IMR-90 (cell line): ENCODE measurements at regions not wholly inside any gene's neighbourhood (a gene's known extent, or its start where the extent isn't known, plus 50 kb on each side); places are given as distances from the start of the nearest gene placed in this dataset.

Experiments
- ATAC-seq: fragments of 200-7000 bp; cut with Tn5 transposase; 2 replicates; pipeline ENCODE4 v1.9.1; 2020; ENCODE audit warnings: low read depth, mild to moderate bottlenecking, moderate library complexity
- BruUV-seq: library from RNA; stranded (reverse); fragments of 400-500 nt; replicated peaks from 2 replicates; lab custom pipeline; 2021; lab: Mats Ljungman, UMichigan
- CTCF ChIA-PET: fragments of 300-600 bp; formaldehyde crosslinking; extraction: SDS; loops from one replicate; lab custom pipeline; 2021; ENCODE audit warnings: antibody characterized with exemption; lab: Yijun Ruan, JAX
- POLR2A ChIA-PET: fragments of 300-600 bp; sonication (Branson Sonifier 250); formaldehyde crosslinking; loops from one replicate; lab custom pipeline; 2022; ENCODE audit warnings: antibody characterized with exemption; ENCODE audit not compliant: unreplicated experiment; lab: Charles Lee
- DNase-seq: peaks from one replicate; pipeline ENCODE4 v3.0.0; 2013
- H2AFZ ChIP-seq: replicated peaks from 2 replicates; pipeline ENCODE3; 2013; ENCODE audit warnings: low read length, mild to moderate bottlenecking; ENCODE audit not compliant: poor library complexity
- H2AK5ac ChIP-seq: 2 replicates; pipeline ENCODE4 v1.6.1; 2013; ENCODE audit warnings: low read depth, low read length, inconsistent platforms
- H2AK9ac ChIP-seq: replicated peaks from 2 replicates; pipeline ENCODE3; 2013; ENCODE audit warnings: mild to moderate bottlenecking, low read depth, low read length, moderate library complexity; ENCODE audit not compliant: poor library complexity
- H2BK120ac ChIP-seq: 2 replicates; pipeline ENCODE4 v1.6.1; 2013; ENCODE audit warnings: low read depth, low read length, inconsistent platforms
- H2BK15ac ChIP-seq: 3 replicates; pipeline ENCODE4 v1.6.1; 2013; ENCODE audit warnings: low read depth, low read length, inconsistent platforms
- H2BK20ac ChIP-seq: 2 replicates; pipeline ENCODE4 v1.6.1; 2013; ENCODE audit warnings: low read depth, mild to moderate bottlenecking, inconsistent platforms, low read length, moderate library complexity
- H2BK5ac ChIP-seq: 2 replicates; pipeline ENCODE4 v1.6.1; 2013; ENCODE audit warnings: mild to moderate bottlenecking, low read depth, low read length, inconsistent platforms; ENCODE audit not compliant: poor library complexity, severe bottlenecking
- H3K14ac ChIP-seq: replicated peaks from 2 replicates; pipeline ENCODE4 v1.6.1; 2013; ENCODE audit warnings: low read depth, low read length, inconsistent platforms
- H3K18ac ChIP-seq: 2 replicates; pipeline ENCODE4 v1.6.1; 2013; ENCODE audit warnings: low read depth, low read length, control low read depth
- H3K23ac ChIP-seq: 2 replicates; pipeline ENCODE4 v1.6.1; 2013; ENCODE audit warnings: low read depth, low read length, inconsistent platforms
- H3K27ac ChIP-seq: 2 replicates; pipeline ENCODE4 v1.5.1; 2013; ENCODE audit warnings: mild to moderate bottlenecking, control low read depth, low read length; ENCODE audit not compliant: insufficient read depth
- H3K27me3 ChIP-seq: 2 replicates; pipeline ENCODE4 v1.6.1; 2013; ENCODE audit warnings: low read length; ENCODE audit not compliant: control insufficient read depth, insufficient read depth
- H3K36me3 ChIP-seq: 2 replicates; pipeline ENCODE4 v1.6.1; 2013; ENCODE audit warnings: low read length, mixed read lengths; ENCODE audit not compliant: control insufficient read depth, insufficient read depth
- H3K4ac ChIP-seq: 2 replicates; pipeline ENCODE4 v1.6.1; 2013; ENCODE audit warnings: low read depth, low read length, inconsistent platforms
- H3K4me1 ChIP-seq: 2 replicates; pipeline ENCODE4 v1.6.1; 2013; ENCODE audit warnings: low read length, mixed read lengths; ENCODE audit not compliant: control insufficient read depth, insufficient read depth
- H3K4me2 ChIP-seq: 2 replicates; pipeline ENCODE4 v1.6.1; 2013; ENCODE audit warnings: low read depth, mild to moderate bottlenecking, control low read depth, low read length, moderate library complexity
- H3K4me3 ChIP-seq: 2 replicates; pipeline ENCODE4 v1.5.1; 2013; ENCODE audit warnings: low read depth, mild to moderate bottlenecking, control low read depth, low read length, moderate library complexity; ENCODE audit not compliant: insufficient read depth
- H3K56ac ChIP-seq: 2 replicates; pipeline ENCODE4 v1.6.1; 2013; ENCODE audit warnings: low read length, inconsistent platforms; ENCODE audit not compliant: insufficient read depth; ENCODE audit errors: extremely low read depth
- H3K79me1 ChIP-seq, 2 experiments: 2 replicates each; pipeline ENCODE4 v1.6.1; 2013; ENCODE audit warnings: low read length in 2 of 2, inconsistent platforms in 1 of 2, low read depth in 1 of 2
- H3K9ac ChIP-seq: 2 replicates; pipeline ENCODE4 v1.6.1; 2013; ENCODE audit warnings: low read depth, low read length, control low read depth
- H3K9me1 ChIP-seq: 2 replicates; pipeline ENCODE4 v1.6.1; 2013; ENCODE audit warnings: low read length, inconsistent platforms; ENCODE audit not compliant: insufficient read depth
- H3K9me3 ChIP-seq: 2 replicates; pipeline ENCODE4 v1.6.1; 2013; ENCODE audit warnings: low read length; ENCODE audit not compliant: control insufficient read depth, insufficient read depth
- H4K20me1 ChIP-seq: 2 replicates; pipeline ENCODE4 v1.6.1; 2013; ENCODE audit warnings: low read length, inconsistent platforms; ENCODE audit not compliant: insufficient read depth
- H4K5ac ChIP-seq: 2 replicates; pipeline ENCODE4 v1.6.1; 2013; ENCODE audit warnings: mild to moderate bottlenecking, low read depth, low read length, control low read depth
- H4K8ac ChIP-seq, 2 experiments: 2 replicates each; pipeline ENCODE4 v1.6.1; 2013; ENCODE audit warnings: low read depth in 2 of 2, low read length in 2 of 2, control low read depth in 1 of 2, inconsistent platforms in 1 of 2
- H4K91ac ChIP-seq: 2 replicates; pipeline ENCODE4 v1.6.1; 2013; ENCODE audit warnings: low read depth, low read length, inconsistent platforms; ENCODE audit not compliant: insufficient read depth
- BHLHE40 ChIP-seq: fragments of 150-350 bp; IDR thresholded peaks from 2 replicates; pipeline ENCODE4 v1.6.1; 2016; ENCODE audit warnings: mild to moderate bottlenecking, low read depth, low read length
- CEBPB ChIP-seq: IDR thresholded peaks from 2 replicates; pipeline ENCODE4 v1.6.1; 2012; ENCODE audit warnings: low read depth, low read length, improper control_type of control experiment
- FOS ChIP-seq: fragments of 150-350 bp; IDR thresholded peaks from 2 replicates; pipeline ENCODE4 v1.6.1; 2016; ENCODE audit warnings: low read depth, low read length
- MAFK ChIP-seq: IDR thresholded peaks from 2 replicates; pipeline ENCODE4 v1.6.1; 2012; ENCODE audit warnings: low read depth, low read length, improper control_type of control experiment
- MXI1 ChIP-seq: IDR thresholded peaks from 2 replicates; pipeline ENCODE4 v1.6.1; 2012; ENCODE audit warnings: low read depth, mild to moderate bottlenecking, low read length, moderate library complexity, borderline replicate concordance
- NFE2L2 ChIP-seq: fragments of 150-350 bp; IDR thresholded peaks from 2 replicates; pipeline ENCODE4 v1.6.1; 2016; ENCODE audit warnings: low read depth, mild to moderate bottlenecking, low read length
- POLR2A ChIP-seq: IDR thresholded peaks from 2 replicates; pipeline ENCODE4 v1.6.1; 2012; ENCODE audit warnings: mild to moderate bottlenecking, low read depth, low read length
- RCOR1 ChIP-seq: IDR thresholded peaks from 2 replicates; pipeline ENCODE4 v1.6.1; 2012; ENCODE audit warnings: mild to moderate bottlenecking, low read length, improper control_type of control experiment; ENCODE audit not compliant: insufficient replicate concordance
- SMC3 ChIP-seq: fragments of 150-350 bp; IDR thresholded peaks from 2 replicates; pipeline ENCODE4 v1.6.1; 2016; ENCODE audit warnings: low read depth, mild to moderate bottlenecking, antibody characterized with exemption, low read length, moderate library complexity
- WGBS, 2 experiments: methylation state at CpG; one replicate each; pipeline versions ENCODE4 v1.1.5 to v1.1.7; 2013; ENCODE audit warnings: missing lambda C conversion rate in 2 of 2; ENCODE audit not compliant: insufficient read length in 1 of 2; ENCODE audit errors: extremely low coverage in 2 of 2; 5-methylcytosine and 5-hydroxymethylcytosine counted together
- dilution Hi-C: fragments of 300-500 bp; cut with HindIII; formaldehyde crosslinking; loops from one replicate; pipeline ENCODE4 v1.14.3; 2018; ENCODE audit warnings: low sequenced_read_pairs; ENCODE audit not compliant: unreplicated experiment
- in situ Hi-C: fragments of 300-500 bp; cut with MboI; formaldehyde crosslinking; loops from 3 replicates; pipeline ENCODE4 v1.14.3; 2019; ENCODE audit warnings: low sequenced_read_pairs, inconsistent platforms, mixed read lengths
- intact Hi-C: fragments of 100-400 bp; cut with micrococcal nuclease; formaldehyde crosslinking; loops from 2 replicates; pipeline ENCODE4 v1.10.0; 2022
- TF ChIP-seq, protein P1 (sequence below): conservative IDR thresholded peaks from 2 replicates; pipeline ENCODE4 v1.5.1; 2012; ENCODE audit warnings: mild to moderate bottlenecking, low read depth, low read length, improper control_type of control experiment
- TF ChIP-seq, protein P2 (sequence below): fragments of 150-350 bp; IDR thresholded peaks from 2 replicates; pipeline ENCODE4 v1.6.1; 2017; ENCODE audit warnings: mild to moderate bottlenecking, antibody characterized with exemption, low read length, low read depth
- TF ChIP-seq, protein P3 (sequence below): fragments of 150-350 bp; IDR thresholded peaks from 2 replicates; pipeline ENCODE4 v1.6.1; 2016; ENCODE audit warnings: low read depth, mild to moderate bottlenecking, low read length, moderate library complexity, borderline replicate concordance

GRCh38 chr12:127178463-127178862 is 1088.5 kb upstream of the TMEM132C start:
- H2AK5ac ChIP-seq: no peak overlapping the region
- no peak overlapping the region for H3K23ac ChIP-seq
- no peak overlapping the region for H2BK20ac ChIP-seq
- POLR2A ChIA-PET: no interaction called here
- H2BK120ac ChIP-seq: no peak overlapping the region
- H3K4ac ChIP-seq: no peak overlapping the region
- H3K18ac ChIP-seq: no peak overlapping the region
- intact Hi-C loops (no loop called here), in situ Hi-C loops (no loop called here), dilution Hi-C loops (no loop called here)
- H2BK15ac ChIP-seq: no peak overlapping the region
- no peak overlapping the region for H3K14ac ChIP-seq
- H3K4me1 ChIP-seq: no peaks in the 10 kb centered on the region
- TF ChIP-seq SMC3 (no peak), BHLHE40 (no peak), MXI1 (no peak), CEBPB (no peak), RCOR1 (no peak), FOS (no peak), POLR2A (no peak), NFE2L2 (no peak), MAFK (no peak)
- TF ChIP-seq, protein P1, sequence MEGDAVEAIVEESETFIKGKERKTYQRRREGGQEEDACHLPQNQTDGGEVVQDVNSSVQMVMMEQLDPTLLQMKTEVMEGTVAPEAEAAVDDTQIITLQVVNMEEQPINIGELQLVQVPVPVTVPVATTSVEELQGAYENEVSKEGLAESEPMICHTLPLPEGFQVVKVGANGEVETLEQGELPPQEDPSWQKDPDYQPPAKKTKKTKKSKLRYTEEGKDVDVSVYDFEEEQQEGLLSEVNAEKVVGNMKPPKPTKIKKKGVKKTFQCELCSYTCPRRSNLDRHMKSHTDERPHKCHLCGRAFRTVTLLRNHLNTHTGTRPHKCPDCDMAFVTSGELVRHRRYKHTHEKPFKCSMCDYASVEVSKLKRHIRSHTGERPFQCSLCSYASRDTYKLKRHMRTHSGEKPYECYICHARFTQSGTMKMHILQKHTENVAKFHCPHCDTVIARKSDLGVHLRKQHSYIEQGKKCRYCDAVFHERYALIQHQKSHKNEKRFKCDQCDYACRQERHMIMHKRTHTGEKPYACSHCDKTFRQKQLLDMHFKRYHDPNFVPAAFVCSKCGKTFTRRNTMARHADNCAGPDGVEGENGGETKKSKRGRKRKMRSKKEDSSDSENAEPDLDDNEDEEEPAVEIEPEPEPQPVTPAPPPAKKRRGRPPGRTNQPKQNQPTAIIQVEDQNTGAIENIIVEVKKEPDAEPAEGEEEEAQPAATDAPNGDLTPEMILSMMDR: no peak
- TF ChIP-seq, protein P2, sequence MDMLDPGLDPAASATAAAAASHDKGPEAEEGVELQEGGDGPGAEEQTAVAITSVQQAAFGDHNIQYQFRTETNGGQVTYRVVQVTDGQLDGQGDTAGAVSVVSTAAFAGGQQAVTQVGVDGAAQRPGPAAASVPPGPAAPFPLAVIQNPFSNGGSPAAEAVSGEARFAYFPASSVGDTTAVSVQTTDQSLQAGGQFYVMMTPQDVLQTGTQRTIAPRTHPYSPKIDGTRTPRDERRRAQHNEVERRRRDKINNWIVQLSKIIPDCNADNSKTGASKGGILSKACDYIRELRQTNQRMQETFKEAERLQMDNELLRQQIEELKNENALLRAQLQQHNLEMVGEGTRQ: no peak
- TF ChIP-seq, protein P3, sequence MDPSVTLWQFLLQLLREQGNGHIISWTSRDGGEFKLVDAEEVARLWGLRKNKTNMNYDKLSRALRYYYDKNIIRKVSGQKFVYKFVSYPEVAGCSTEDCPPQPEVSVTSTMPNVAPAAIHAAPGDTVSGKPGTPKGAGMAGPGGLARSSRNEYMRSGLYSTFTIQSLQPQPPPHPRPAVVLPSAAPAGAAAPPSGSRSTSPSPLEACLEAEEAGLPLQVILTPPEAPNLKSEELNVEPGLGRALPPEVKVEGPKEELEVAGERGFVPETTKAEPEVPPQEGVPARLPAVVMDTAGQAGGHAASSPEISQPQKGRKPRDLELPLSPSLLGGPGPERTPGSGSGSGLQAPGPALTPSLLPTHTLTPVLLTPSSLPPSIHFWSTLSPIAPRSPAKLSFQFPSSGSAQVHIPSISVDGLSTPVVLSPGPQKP: no peak
- no peak overlapping the region for H3K4me3 ChIP-seq
- peaks cover 21% of the 10 kb centered on the region for H3K9me3 ChIP-seq
- H3K27ac ChIP-seq: no peak overlapping the region
- no peaks in the 10 kb centered on the region for H3K36me3 ChIP-seq
- no CpG with 5 or more reads among the region's 1 CpG for WGBS, 2 experiments
- H2BK5ac ChIP-seq: no peak overlapping the region
- no peaks in the 10 kb centered on the region for H3K27me3 ChIP-seq
- no peak overlapping the region for H2AFZ ChIP-seq
- DNase-seq (no peak), ATAC-seq (no peak)
- no peak overlapping the region for H4K91ac ChIP-seq
- H3K79me1 ChIP-seq: no peaks in the 10 kb centered on the region
- no peak overlapping the region for H2AK9ac ChIP-seq
- no TSS peak for BruUV-seq
- H4K8ac ChIP-seq: no peak overlapping the region
- no peak overlapping the region for H4K5ac ChIP-seq
- no peaks in the 10 kb centered on the region for H4K20me1 ChIP-seq
- no peaks in the 10 kb centered on the region for H3K9me1 ChIP-seq
- no peak overlapping the region for H3K4me2 ChIP-seq
- CTCF ChIA-PET: no interaction called here
- no peak overlapping the region for H3K9ac ChIP-seq
- H3K56ac ChIP-seq: no peak overlapping the region
